Fibroblast of lung (primary cell): ENCODE measurements at regions not wholly inside any gene's neighbourhood (a gene's known extent, or its start where the extent isn't known, plus 50 kb on each side); places are given as distances from the start of the nearest gene placed in this dataset.

Experiments used
- CTCF ChIP-seq, 2 donors: IDR thresholded peaks in 1 of 2; conservative IDR thresholded peaks in 1 of 2; 1 replicate in 1 of 2; 2 replicates in 1 of 2; pipeline ENCODE4 v1.5.1; 2011 to 2012; ENCODE audit warnings: low read length in 2 of 2, control low read depth in 1 of 2, inconsistent platforms in 1 of 2, low read depth in 1 of 2, mild to moderate bottlenecking in 1 of 2
- EZH2 ChIP-seq: IDR thresholded peaks from 2 replicates; pipeline ENCODE4 v1.5.1; 2012; ENCODE audit warnings: low read length, control low read depth, mild to moderate bottlenecking; ENCODE audit errors: missing control alignments

GRCh38 chr16:80337786-80338185 lies 203.0 kb upstream of the DYNLRB2 start:
- TF ChIP-seq CTCF (conservative IDR thresholded peaks at IDR 0.05 in 1 of 2, IDR thresholded peaks at IDR 0.05 in 1 of 2; ENCODE audit: low read depth in 1 of 2, low read length in 2 of 2) (no peak), EZH2 (no peak)
